RKO (cell line): ENCODE measurements at regions not wholly inside any gene's neighbourhood (a gene's known extent, or its start where the extent isn't known, plus 50 kb on each side); places are given as distances from the start of the nearest gene placed in this dataset.
"Not testable (repeated sequence)": the region's sequence is repeated elsewhere in the genome, so short reads cannot be mapped to it uniquely, and the experiment has no call there.

Source experiments
- DNase-seq: peaks from one replicate; pipeline ENCODE4 v3.0.0-alpha.2; 2016; ENCODE audit warnings: low spot score

- DNase-seq = no peak
Observed at GRCh38 chr7:145784809-145785780, 331.5 kb upstream of the CNTNAP2 start.

GRCh38 chr7:145781388-145781787 lies 335.2 kb upstream of the CNTNAP2 start:
- DNase-seq = peak; percentile 28

DNA sequence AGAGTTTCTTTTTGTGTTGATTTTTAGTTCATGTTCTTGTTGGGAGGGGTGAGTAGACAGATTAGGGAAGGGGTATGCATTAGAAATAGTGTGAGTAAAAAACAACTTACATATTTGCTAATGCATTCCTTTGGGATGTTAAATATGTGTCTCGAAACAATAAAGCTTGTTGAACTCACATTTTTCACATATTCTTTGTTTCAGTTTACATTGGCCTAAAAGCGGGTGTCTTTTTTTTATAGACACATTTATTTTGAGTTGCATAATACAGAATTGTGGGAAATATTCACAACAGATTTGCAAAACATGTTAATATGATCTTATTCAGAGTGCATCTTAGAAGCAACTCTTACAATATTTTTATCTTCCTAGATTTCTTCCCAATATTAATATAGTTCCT lies 337.5 kb upstream of the CNTNAP2 start:
- DNase-seq = no peak

GRCh38 chr7:145774777-145775176 lies 341.8 kb upstream of the CNTNAP2 start:
- DNase-seq = no peak

DNA sequence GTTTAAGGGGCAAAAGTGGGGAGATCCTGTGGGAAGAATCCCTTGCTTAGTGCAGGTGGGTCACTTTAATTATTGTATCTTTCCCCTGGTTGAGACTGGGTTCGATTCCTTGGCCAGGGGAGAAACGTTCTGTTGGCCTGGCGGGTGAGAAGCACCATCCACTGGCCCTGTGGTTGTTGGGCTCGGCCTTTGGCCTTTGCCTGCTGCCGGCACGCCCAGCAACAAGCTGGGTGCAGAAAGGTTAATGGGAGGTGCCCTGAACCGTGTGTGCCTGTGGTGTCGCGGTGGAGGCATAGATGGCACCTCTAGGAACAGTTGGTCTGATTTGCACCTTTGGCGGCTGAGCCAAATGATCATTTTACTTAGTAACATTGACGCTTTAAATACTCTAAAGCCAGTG lies 363.6 kb upstream of the CNTNAP2 start:
- DNase-seq = no peak

- no peak for DNase-seq
Observed at GRCh38 chr7:145737617-145738016, 379.0 kb upstream of the CNTNAP2 start.

GRCh38 chr7:145735061-145735460 lies 381.5 kb upstream of the CNTNAP2 start:
- DNase-seq = no peak

GRCh38 chr7:145732521-145732920 lies 384.1 kb upstream of the CNTNAP2 start:
- DNase-seq = no peak

- no peak for DNase-seq
Observed at GRCh38 chr7:145729691-145730090, 386.9 kb upstream of the CNTNAP2 start.

DNA sequence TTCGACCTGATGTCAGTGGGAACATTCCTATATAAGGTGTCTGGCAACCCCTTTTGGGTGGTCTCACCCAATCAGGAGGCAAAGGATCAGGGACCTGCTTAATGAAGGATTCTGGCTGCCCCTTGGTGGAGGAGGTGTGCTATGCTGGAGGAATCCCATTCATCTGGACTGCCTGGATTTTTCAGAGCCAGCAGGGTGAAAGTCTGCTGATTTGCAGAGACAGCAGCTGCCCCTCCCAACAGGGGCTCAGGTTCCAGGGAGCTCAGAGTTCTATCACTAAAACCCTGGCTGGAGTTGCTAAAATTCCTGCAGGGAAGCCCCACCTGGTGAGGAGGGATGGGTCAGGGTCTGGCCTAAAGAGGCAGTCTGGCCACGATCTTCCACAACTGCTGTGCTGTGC lies 398.5 kb upstream of the CNTNAP2 start:
- DNase-seq = no peak

GRCh38 chr7:145700488-145700887 lies 416.1 kb upstream of the CNTNAP2 start:
- DNase-seq = no peak

GRCh38 chr7:145698526-145699262 lies 417.9 kb upstream of the CNTNAP2 start:
- DNase-seq = peak; percentile 9

DNA sequence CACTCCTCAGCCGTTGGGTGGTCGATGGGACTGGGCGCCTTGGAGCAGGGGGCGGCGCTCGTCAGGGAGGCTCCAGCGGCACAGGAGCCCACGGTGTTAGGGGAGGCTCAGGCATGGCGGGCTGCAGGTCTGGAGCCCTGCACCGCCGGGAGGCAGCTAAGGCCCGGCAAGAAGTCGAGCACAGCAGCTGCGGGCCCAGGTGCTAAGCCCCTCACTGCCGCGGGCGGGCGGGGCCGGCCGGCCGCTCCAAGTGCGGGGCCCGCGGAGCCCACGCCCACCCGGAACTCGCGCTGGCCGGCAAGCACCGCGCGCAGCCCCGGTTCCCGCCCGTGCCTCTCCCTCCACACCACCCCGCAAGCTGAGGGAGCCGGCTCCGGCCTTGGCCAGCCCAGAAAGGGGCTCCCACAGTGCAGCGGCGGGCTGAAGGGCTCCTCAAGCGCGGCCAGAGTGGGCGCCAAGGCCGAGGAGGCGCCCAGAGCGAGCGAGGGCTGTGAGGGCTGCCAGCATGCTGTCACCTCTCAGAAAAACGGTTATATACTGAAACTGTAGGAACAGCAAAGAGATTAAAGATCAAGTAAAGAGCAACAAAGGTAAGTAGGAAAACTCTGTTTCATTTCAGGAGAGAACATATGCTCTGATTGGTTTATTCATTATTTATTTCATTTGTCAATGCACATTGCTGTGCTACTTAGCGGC lies 419.0 kb upstream of the CNTNAP2 start:
- DNase-seq = not testable (repeated sequence)

DNA sequence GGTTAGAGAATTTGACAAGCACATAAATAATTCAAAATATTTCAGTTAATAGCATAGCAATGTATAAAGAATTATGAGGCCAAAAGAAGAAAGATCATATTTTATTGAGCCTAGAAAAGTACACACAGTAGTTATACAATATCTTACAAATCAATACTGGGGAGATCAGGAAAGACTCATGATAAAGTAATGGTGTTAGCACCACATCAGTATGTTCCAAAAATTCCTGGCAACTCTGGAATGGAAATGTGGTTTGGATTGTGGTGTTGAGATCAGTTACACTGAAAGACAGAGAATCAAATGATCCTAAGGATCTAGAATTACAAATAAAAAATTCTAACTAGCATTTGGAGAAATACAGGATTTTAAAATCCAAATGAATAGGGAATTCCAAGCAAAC lies 420.5 kb upstream of the CNTNAP2 start:
- DNase-seq = no peak

- DNase-seq = no peak
Observed at GRCh38 chr7:145692237-145692950, 424.2 kb upstream of the CNTNAP2 start.

DNA sequence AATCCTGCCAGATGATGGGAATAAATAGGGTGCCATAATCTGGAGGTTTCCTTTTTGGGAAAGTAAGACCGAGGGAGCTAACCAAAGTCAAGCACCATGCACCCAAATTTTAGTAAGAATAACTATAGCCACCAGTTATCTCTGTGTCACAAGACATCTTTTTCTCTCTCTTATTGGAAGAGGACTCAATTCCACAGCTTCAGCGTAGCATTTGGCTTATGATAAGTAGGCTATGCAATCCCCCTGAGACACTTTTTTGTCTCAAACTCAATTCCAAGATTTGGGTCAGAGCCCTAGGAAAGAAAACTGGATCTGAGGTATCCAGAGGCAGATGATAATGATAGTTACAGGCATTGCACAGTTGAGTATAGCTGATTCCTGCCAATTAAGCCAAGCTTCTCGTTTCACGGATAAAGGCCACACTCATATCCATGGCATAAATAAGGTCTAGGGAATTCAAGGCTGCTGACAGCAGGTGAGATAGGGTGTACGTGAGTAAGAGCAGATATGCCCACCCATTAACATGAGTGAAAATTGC lies 425.2 kb upstream of the CNTNAP2 start:
- DNase-seq = no peak

DNA sequence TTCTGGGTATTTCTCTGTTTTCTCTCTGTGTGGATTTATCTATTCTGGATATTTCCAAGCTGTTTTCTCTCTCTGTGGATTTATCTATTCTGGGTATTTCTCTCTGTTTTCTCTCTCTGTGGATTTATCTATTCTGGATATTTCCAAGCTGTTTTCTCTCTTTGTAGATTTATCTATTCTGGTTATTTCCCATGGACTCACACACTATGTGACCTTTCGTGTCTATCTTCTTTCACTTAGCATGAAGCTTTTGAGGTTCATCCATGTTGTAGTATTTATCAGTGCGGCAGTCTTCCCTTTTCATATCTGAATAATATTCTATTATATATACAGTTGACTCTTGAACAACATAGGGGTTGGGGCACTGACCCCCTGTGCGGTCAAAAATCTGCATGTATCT lies 435.0 kb upstream of the CNTNAP2 start:
- no peak for DNase-seq

DNA sequence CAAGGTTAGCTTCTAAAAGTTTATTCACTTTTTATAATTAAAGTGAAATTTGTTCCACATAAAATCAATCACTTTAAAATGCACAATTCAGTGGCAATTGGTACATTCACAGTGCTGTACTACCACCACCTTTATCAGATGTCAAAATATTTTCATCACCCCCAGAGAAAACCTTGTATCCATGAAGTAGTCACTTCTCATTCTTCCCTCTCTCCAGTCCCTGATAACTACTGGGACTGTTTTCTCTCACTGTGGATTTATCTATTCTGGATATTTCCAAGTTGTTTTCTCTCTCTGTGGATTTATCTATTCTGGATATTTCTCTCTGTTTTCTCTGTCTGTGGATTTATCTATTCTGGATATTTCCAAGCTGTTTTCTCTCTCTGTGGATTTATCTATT lies 435.4 kb upstream of the CNTNAP2 start:
- DNase-seq = no peak

- DNase-seq = no peak
Observed at GRCh38 chr7:145665499-145666258, 450.9 kb upstream of the CNTNAP2 start.

DNA sequence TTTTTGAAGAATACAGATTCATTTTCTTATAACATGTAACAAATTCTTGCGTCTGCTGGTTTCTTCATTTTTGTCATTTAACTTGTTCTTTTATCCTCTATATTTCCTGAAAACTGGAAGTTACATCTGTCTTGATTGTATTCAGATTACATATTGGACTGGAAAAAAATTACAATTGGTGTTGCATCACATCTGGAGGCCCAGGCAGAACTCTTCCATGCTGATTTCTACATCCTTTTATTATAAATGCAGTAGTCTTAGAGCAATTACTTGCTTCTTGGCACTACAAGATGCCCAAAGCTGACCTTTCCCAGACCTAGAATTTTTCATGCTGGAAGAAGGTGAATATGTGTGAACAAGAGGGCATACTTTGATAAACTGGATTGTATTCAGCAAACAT lies 460.9 kb upstream of the CNTNAP2 start:
- no peak for DNase-seq

GRCh38 chr7:145645135-145645515 lies 471.5 kb upstream of the CNTNAP2 start:
- DNase-seq = no peak
